NOMO-1 treated with DMSO at 0.1 percent for 48 hours (cell line): ENCODE measurements at regions not wholly inside any gene's neighbourhood (a gene's known extent, or its start where the extent isn't known, plus 50 kb on each side); places are given as distances from the start of the nearest gene placed in this dataset.
"Not testable (repeated sequence)": the region's sequence is repeated elsewhere in the genome, so short reads cannot be mapped to it uniquely, and the experiment has no call there.

Source experiments
- DNase-seq: peaks from one replicate; lab custom pipeline; 2025; ENCODE audit not compliant: unreplicated experiment; lab: John Stamatoyannopoulos, UW

DNA sequence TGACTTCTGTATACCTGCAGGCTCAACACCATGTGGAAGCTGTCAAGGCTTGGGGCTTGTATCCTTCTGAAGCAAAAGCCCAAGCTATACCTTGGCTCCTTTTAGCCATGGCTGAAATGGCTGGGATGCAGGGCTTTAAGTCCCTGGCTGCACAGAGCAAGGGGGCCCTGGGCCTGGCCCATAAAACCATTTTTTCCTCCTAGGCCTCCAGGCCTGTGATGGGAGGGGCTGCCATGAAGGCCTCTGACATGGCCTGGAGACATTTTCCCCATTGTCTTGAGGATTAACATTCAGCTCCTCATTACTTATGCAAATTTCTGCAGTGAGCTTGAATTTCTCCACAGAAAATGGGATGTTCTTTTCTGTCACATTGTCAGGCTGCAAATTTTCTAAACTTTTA, 878.0 kb upstream of the SOX11 start:
- DNase-seq: not testable (repeated sequence)

DNA sequence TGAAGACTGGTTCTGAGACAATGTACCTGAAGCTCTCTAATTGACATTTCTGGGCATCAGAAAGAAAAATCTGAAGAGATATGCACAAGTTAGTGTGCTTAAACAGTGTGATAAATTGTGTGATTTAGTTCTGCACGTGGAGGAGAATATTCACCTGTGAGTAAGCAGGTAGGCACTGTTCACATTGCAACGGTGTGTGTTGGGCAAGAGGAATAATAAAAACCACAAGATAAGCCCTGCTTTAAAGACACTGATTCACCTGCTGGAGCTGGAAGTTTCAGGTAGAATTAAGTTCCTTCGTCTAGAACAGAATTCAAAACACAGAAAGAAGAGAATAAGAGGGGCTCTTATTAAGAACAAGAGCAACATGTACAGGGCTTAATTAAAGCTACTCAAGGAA, 864.3 kb upstream of the SOX11 start:
- no peak for DNase-seq

DNA sequence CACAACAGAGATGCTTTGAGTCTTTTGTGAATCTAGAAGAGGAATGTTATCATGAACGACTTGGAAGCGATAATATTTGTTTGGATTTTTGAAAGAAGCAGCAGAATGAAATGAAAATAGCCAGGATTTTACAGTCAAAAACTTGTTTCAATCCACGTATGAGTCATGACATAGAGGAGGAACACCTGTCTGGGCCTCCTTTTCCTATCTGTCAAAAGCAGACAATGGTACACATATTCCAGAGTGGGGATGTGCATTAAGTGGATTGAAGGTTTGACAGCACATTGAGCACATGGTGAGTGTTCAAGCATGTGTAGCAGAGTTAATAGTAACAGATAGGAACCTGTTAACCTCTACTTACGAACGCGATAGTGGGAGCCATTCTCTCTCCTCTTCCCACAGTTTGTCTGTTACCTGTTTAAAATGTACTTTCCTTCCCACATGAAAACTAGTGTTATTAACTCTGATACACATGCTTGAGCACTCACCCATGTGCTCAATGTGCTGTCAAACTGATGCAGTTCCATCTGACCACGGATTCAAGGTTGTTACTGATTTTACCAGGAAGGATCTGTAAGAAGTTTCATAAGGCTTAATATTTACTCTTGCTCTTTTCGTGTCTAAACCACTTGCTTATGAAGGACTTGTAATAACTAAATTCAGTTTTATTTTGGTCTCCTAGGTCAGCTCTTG, 863.4 kb upstream of the SOX11 start:
- no peak for DNase-seq

DNA sequence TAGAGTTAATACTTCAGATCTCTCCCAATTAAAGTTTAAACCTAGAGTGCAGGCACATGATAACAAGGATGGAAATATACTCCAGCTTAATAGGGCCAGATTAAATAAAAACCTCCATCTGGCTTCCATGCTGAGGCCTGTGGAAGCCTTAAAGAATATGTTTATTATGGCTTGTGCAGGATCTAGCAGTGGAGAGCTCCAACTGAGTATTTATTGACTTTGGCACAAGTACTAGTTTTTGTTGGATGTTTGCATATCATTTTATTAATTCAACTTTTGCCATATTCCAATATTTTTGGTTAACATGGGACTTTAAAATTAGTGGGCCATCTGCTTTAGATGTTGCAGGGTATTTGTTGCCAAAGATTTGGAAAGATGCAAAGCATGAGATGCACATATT, 860.4 kb upstream of the SOX11 start:
- DNase-seq: no peak

DNA sequence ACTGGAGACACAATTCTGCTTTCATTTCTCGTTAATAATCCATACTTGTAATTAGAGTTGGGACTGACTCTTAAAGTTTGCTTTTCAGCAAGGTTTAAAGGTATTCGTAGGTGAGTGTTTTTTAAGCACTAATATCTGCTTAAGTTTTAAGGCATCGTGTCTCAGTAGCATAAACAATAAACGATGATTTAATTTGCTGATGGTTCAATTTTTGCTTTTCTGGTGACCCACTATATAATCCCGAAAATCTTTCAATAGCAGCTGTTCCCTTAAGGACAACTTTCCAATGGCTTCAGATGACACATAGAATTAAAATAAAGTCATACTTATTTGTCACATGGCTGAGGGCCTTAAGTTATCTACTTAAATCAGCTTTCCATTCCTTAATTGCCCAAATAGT, 859.5 kb upstream of the SOX11 start:
- no peak for DNase-seq

DNA sequence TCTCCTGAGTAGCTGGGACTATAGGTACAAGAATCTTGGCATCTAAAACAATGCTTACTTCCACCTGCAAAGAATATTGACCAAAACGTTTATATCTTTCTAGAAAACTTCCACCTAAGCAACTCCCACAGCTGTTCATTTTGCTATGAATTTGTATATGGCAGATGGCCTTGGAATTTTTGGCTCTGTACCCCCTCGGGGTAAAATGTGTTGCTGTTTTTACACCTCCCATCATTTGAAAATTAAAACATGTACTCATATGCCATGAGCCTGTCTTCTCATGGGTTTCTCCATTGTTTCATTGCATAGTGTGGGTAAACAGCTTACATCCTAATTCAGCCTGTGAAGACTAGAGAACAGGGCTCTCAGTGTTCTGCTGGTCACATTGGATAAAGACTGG, 853.6 kb upstream of the SOX11 start:
- DNase-seq: no peak

DNA sequence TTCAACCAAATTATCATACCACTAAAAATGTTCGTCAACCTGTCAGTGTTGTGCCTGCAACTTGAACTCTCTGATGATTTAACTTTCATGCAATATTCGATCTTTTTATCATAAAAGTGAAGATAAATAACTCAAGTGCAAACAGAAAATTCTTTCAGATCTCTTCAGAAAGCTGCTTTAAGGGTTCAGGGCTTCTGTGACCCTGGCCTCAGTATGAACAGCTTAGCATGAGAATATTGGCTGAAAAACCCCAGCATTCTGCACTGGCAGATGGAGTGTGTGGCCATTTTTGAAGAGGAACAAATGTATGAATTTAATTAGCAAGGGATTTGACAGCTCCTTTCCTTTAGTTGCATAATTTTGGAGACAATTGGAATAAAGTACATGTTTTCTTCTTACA, 851.4 kb upstream of the SOX11 start:
- no peak for DNase-seq

DNA sequence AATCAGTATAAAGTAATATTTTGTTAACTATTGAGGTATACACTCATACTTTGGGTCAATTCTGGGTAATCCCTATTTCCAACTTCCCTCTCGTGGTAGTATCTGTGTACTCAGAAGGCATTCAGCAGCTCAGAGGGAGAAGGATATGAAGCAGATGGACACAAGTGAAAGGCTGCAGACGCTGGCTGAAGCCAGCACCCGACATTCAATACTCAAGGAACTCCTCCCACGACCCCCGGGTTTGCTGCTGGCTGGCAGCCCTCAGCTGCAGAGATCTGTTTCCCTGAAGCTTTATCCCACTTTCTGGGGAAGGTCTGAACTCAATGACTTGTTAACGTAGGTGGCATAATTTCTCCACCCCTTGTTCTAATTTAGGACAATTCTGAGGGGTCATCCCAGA, 847.3 kb upstream of the SOX11 start:
- DNase-seq: no peak

DNA sequence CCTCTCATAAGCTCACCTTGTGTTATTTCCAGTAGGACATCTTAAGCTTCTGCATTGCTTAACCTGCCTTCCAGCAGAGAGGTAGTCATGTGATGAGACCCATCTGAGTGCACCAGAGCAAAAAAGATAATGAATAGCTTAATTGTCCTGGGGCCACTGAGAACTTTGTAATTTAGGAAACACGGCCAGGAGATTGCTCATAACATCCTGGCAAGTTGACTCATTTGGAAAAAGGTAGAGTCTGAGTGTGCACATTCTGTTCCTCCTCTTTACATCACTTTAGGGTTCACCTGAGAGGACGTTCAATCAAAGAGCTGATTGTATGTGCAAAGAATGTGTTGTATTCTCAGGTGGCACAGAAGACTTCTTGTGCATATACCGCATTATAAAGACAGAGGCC, 830.2 kb upstream of the SOX11 start:
- no peak for DNase-seq

DNA sequence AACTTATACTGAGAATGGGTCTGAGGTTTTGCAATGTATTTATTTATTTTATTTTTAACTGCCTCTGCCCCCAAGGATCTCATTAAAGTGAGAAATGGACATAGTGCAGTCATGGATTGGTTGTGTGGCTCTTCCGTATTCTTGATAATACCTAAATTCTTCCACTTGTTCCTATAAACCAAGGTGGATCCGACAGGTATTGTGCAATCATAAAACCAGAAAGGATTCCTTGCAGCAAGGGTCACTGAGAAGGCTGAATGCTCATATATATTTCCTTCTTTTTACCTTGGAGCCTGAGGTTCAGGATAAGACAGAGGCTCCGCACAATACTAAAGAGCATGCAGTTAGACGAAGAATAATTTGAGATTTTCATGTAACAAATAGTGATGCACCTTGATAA, 826.0 kb upstream of the SOX11 start:
- no peak for DNase-seq

DNA sequence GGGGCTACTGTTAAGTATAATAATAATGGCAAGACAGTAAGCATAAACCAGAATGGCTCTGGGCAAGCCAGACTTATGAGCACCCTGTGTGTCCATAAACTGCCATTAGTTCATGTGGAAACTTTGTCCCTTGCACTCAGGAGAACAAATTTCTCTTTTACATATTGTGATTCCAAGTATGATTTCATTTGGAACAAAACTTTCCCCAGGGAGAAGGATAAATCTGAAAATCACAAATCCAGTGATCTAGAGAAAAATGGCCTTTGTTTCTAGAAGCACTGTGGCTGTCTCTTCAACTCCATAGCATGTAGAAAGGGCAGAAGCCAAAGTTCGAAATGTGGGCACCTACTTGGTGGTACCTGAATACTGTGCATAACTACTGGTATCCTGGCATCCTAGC, 823.7 kb upstream of the SOX11 start:
- DNase-seq: no peak

DNA sequence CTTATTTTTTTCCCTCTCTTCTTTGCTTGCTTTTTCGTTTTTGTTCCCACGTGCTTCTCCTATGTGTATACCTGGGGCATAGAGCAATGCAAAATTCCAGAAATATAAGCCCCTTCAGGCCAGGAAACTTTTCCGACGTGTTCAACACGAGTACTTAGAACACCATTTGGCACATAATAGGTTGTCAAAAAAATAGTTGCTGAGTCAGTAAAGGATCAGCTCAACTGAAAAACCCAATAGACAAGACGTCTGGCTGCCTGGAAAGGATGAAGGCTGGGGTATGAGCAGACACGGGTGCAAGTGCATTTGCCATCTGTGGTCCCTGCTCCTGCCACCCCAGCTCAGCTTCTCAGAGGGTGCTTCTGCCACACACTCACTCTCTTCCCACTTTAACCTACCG, 823.0 kb upstream of the SOX11 start:
- no peak for DNase-seq

DNA sequence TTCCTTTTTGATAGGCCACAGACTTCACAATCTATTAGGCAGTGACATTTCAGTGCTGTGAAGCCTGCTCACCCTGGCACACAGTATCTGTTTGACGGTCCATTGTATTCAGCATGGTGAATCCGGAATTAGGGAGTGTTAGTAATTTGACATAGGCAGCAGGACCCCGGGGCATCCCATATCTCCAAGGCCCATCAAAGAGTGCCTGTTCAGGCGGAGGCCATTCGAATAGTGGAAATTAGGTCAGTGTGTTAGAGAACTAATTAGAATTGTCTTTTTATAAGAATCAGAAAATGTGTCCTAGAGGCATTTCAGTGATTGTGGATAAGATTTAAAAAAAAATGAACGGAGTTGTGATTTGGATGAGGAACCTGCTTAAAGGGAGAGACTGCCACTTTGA, 818.8 kb upstream of the SOX11 start:
- no peak for DNase-seq

DNA sequence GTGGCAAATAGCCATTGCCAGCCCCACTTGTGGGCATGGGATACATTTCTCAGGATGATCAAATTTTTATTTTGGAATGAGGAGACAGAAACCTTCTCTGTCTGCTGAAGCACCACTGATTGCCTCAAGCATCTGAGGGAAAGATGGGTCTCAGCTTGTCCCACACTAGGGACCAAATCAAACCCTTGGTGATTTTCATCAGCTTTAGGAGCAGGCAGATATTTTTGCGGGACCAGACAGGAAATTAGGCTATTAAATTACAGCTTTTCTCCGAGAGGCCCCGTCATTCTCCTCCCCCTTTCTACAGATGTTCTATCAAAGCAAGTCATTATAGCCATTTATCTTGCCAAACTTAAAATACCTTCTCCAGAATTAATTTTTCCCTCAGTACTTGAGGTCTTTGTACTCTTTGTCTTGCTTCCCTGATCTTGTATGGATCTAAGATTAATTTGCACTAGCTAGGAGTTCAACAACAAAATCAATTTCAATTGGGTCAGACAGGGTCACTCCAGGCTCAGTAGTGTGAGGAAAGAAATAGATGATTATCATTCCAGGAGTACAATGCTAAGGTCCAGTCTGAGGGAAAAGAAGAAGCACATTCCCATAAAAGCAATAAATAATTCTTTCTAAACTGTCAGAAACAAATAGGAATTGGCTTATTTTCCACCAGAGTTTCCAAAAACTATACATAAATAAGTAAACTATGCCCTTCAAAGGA, 818.1 kb upstream of the SOX11 start:
- DNase-seq: no peak

DNA sequence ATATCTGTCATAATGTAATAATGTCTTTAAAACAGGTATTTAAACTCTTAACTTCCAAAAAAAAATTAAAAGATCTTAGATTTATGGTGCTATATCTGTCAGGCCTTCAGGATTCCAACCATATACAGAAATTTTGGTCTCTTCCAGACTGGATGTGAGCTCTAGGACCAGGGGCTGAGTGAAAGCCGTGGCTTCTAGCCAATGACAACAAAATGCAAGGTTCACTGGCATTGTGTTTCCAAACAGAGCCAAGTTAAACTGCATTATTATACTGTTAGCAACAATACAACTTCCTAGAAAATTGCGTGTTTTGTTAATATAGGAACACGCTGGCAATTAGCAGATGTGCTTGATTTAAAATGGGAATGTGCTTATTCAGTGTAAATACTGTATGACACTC, 809.8 kb upstream of the SOX11 start:
- no peak for DNase-seq

DNA sequence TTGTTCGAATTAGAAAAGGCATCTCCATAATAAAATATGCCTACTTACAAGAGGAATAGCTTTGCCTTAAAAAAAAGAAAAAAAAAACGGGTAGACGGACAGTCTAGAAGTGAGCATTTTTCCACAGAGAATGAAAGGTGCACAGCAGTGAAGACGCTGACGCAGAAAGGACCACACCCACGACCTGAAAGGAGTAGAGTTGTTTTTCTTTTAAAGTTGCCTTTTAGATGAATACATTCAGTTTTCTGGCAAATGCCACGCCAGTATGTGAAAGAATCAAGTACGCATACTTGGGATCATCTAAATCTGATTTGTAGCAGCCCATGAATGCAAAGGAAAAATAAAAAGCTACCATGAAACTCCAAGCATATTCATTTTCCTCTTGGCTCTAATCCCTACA, 809.2 kb upstream of the SOX11 start:
- DNase-seq: no peak

DNA sequence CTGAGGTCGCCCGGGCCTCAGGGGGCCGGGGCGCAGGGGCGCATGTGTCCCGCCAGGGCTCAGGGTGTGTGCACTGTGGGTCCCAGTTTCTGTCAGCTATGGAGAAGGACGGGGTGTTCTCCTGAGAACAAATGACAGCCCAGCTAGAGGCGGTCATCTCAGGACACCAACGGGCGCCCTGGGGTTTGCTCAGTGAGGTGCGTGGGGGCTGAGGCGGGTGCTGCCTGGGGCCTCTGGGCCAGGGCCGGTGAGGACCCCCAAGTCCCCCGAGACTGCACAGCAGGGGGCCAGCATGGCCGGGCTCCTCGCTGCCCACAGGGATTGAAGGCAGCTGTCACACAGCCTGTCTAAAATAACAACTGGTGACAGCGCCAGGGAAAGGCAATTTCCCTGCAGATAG, 808.8 kb upstream of the SOX11 start:
- DNase-seq: no peak

DNA sequence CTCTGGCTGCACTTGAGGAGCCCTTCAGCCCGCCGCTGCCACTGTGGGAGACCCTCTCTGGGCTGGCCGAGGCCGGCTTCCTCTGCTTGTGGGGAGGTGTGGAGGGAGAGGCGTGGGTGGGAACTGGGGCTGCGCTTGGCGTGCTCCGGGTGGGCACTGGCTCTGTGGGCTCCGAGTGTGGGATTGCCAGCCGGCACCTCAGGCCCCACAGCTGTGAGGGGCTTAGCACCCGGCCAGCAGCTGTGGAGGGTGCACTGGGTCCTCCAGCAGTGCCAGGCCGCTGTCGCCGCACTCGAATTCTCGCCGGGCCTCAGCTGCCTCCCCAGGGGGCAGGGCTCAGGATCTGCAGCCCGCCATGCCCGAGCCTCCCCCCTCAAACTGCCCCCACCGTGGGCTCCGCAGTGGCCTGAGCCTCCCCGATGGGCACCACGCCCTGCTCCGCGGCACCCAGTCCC, 808.0 kb upstream of the SOX11 start:
- DNase-seq: no peak

DNA sequence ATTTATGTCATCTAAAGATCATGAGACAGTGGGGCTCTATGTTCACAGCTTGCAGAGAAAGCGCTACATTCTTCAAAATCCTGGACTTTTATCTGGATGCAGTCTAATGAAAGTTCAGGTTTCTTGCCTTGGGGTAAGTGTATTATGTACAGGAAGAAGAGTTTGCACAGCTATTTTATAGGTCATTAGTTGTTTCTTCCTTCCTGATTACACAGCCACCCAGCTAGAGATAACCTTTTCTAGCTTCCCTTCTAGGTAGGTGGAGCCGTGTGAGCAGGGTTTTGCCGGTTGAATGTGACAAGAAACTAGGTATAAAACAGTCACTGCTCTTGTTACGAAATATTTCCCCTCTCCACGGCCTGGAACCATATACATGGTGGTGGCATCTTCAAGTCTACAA, 800.8 kb upstream of the SOX11 start:
- no peak for DNase-seq

DNA sequence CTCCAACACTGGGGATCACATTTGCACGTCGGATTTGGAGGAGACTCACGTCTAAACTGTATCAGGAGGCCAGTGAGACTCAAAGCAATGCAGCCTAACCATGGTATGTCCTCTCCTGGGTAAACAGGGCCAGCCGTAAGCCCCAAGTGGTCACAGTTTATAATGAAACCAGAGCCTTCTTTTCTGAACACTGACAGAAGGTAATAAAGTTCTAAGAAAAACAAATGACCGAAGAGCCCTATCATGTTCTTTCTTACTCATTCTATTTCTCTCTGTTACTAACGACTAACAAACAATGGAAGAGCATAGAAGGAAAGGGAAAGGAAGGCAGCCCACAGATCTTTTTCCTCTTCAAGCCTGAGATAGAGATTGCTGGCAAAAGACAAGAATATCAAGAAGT, 796.8 kb upstream of the SOX11 start:
- no peak for DNase-seq

DNA sequence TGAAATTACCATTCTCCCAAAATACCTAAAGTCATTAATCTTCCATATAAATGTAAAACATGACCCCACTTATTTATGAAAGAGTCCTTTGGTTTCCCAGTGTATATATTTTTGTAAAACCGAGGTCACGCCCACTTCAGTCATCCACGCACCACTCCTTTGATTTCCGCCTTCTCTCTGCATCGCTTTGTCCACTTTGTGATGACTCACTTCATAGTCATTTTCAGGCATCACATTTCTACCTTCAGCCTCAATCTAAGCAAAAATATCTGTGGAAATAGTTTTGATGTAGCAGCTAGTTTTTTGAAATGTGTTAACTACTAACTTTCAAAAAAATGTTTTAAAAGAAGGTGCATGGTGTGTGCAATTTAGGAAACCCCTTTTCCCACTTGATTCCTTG, 793.5 kb upstream of the SOX11 start:
- no peak for DNase-seq

DNA sequence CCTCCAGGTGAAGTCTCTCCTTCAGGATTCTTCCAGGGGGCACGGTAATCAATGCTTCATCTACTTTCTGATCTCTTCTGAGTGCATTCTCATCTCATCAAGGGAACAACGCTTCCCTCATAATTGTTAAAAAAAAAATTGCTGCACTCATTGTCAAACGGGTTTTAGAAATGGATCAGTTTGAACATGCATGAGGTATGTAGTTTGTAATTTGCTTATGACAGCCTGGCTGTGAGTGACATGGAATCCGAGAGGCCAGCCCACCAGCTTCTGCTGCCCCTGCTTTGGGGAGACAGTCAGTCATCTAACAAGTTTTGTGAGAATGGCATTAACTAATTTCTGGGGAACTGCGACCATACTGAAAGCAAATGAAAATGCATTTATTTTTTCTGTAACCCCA, 791.9 kb upstream of the SOX11 start:
- DNase-seq: no peak
